ENCODE measurements at regions not wholly inside any gene's neighbourhood (a gene's known extent, or its start where the extent isn't known, plus 50 kb on each side); places are given as distances from the start of the nearest gene placed in this dataset.

DNA sequence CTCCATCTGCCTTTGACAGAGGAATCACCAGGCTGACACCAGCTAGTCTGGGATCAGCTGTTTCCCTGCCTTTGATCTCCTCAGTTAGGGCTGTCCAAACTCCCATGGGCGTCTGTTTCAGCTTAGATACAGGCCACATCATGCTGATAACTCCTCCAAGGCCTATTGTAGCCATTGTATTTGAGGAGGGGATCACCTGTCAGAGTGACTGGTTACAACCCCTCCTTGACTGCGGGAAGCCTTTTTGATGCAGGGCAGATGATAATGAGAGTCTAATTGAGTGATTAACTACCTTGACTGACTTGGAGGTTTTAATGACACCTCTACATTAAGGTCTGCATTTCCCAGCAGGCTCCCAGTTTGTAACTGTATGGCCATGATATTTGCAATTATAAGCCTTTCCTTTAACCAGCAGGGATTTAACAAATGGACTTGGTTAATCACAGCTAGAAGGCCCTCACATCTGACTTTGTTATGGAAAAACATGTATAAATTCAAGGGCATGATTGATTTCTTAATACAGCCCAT is 863.5 kb downstream of the KCNJ2 start:
- Histone ChIP-seq H3F3A (ENCODE audit: insufficient read depth) (no peaks in the 10 kb centered on the region), H3K9me3 (ENCODE audit: insufficient read depth, low read length) (no peaks in the 10 kb centered on the region), H3K79me2 (ENCODE audit: insufficient read depth, low read length) (no peaks in the 10 kb centered on the region), H4K20me1 (ENCODE audit: low read depth, low read length) (no peaks in the 10 kb centered on the region), H2AFZ (ENCODE audit: low read depth, low read length, severe bottlenecking) (no peak overlapping the region), H3K4me3 (ENCODE audit: insufficient read depth, low read length, poor library complexity, severe bottlenecking) (no peak overlapping the region), H3K27me3 (ENCODE audit: low read length) (no peaks in the 10 kb centered on the region), H3K4me2 (ENCODE audit: low read depth, low read length, poor library complexity, severe bottlenecking) (no peak overlapping the region), H3K36me3 (ENCODE audit: low read length) (no peaks in the 10 kb centered on the region), H3K9ac (ENCODE audit: low read length) (no peak overlapping the region), H3K9me2 (replicated peaks; ENCODE audit: insufficient read depth, low read length) (no peaks in the 10 kb centered on the region), H3K27ac (ENCODE audit: low read depth, low read length) (no peak overlapping the region)
- TF ChIP-seq, protein P1, sequence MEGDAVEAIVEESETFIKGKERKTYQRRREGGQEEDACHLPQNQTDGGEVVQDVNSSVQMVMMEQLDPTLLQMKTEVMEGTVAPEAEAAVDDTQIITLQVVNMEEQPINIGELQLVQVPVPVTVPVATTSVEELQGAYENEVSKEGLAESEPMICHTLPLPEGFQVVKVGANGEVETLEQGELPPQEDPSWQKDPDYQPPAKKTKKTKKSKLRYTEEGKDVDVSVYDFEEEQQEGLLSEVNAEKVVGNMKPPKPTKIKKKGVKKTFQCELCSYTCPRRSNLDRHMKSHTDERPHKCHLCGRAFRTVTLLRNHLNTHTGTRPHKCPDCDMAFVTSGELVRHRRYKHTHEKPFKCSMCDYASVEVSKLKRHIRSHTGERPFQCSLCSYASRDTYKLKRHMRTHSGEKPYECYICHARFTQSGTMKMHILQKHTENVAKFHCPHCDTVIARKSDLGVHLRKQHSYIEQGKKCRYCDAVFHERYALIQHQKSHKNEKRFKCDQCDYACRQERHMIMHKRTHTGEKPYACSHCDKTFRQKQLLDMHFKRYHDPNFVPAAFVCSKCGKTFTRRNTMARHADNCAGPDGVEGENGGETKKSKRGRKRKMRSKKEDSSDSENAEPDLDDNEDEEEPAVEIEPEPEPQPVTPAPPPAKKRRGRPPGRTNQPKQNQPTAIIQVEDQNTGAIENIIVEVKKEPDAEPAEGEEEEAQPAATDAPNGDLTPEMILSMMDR (IDR thresholded peaks at IDR 0.05; ENCODE audit: insufficient read depth, low read length, poor library complexity, severe bottlenecking) = no peak
- TF ChIP-seq EZH2phosphoT487 (conservative IDR thresholded peaks at IDR 0.05; ENCODE audit: low read length) = no peak

DNA sequence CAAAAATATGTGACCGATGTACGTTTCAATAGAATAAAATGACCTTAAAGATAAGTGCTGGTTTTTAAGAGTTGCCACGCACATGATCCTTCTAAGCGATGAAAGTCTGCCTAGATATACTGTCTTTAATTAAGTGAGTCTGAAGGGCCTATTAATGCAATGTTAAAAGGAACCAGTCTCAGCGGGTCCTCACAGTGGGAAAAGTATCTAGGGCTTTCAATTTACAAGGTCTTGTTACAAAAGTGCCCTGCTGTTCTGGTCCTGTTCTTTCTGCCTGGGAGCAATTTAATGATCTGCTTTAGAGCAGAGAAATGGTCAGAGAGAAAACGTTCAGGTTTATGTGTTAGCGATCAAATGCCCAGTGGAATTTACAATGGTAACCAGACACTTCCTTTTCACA is 864.0 kb downstream of the KCNJ2 start:
- Histone ChIP-seq H3K79me2 (ENCODE audit: insufficient read depth, low read length) (no peaks in the 10 kb centered on the region), H3K9ac (ENCODE audit: low read length) (no peak overlapping the region), H3K9me3 (ENCODE audit: insufficient read depth, low read length) (no peaks in the 10 kb centered on the region), H3F3A (ENCODE audit: insufficient read depth) (no peaks in the 10 kb centered on the region), H3K36me3 (ENCODE audit: low read length) (no peaks in the 10 kb centered on the region), H4K20me1 (ENCODE audit: low read depth, low read length) (no peaks in the 10 kb centered on the region), H2AFZ (ENCODE audit: low read depth, low read length, severe bottlenecking) (no peak overlapping the region), H3K27ac (ENCODE audit: low read depth, low read length) (no peak overlapping the region), H3K4me3 (ENCODE audit: insufficient read depth, low read length, poor library complexity, severe bottlenecking) (no peak overlapping the region), H3K9me2 (replicated peaks; ENCODE audit: insufficient read depth, low read length) (no peaks in the 10 kb centered on the region), H3K27me3 (ENCODE audit: low read length) (no peaks in the 10 kb centered on the region), H3K4me2 (ENCODE audit: low read depth, low read length, poor library complexity, severe bottlenecking) (no peak overlapping the region)
- TF ChIP-seq, protein P1 (IDR thresholded peaks at IDR 0.05; ENCODE audit: insufficient read depth, low read length, poor library complexity, severe bottlenecking) = no peak
- no peak for TF ChIP-seq EZH2phosphoT487 (conservative IDR thresholded peaks at IDR 0.05; ENCODE audit: low read length)

DNA sequence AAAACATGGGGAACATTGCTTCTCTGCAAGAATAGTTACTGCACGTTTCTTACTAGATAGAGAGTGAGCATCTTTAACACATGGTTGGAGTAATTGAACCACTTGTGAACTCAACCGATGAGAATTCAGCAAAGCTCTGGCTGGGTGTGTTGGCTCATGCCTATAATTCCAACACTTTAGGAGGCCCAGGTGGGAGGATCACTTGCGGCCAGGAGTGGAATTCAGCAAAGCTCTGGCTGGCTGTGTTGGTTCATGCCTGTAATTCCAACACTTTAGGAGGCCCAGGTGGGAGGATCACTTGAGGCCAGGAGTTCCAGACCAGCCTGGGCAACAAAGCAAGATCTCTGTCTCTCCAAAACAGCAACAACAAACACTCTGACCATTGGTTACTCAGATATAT is 865.9 kb downstream of the KCNJ2 start:
- no peaks in the 10 kb centered on the region for H3K9me2 ChIP-seq (replicated peaks; ENCODE audit: insufficient read depth, low read length)
- no peak overlapping the region for H3K9ac ChIP-seq (ENCODE audit: low read length)
- H3K36me3 ChIP-seq (ENCODE audit: low read length) = no peaks in the 10 kb centered on the region
- no peaks in the 10 kb centered on the region for H4K20me1 ChIP-seq (ENCODE audit: low read depth, low read length)
- no peak overlapping the region for H3K27ac ChIP-seq (ENCODE audit: low read depth, low read length)
- H3K79me2 ChIP-seq (ENCODE audit: insufficient read depth, low read length) = no peaks in the 10 kb centered on the region
- H3F3A ChIP-seq (ENCODE audit: insufficient read depth) = no peaks in the 10 kb centered on the region
- no peak for TF ChIP-seq EZH2phosphoT487 (conservative IDR thresholded peaks at IDR 0.05; ENCODE audit: low read length)
- TF ChIP-seq, protein P1 (IDR thresholded peaks at IDR 0.05; ENCODE audit: insufficient read depth, low read length, poor library complexity, severe bottlenecking) = no peak
- H3K4me2 ChIP-seq (ENCODE audit: low read depth, low read length, poor library complexity, severe bottlenecking) = no peak overlapping the region
- no peaks in the 10 kb centered on the region for H3K9me3 ChIP-seq (ENCODE audit: insufficient read depth, low read length)
- H2AFZ ChIP-seq (ENCODE audit: low read depth, low read length, severe bottlenecking) = no peak overlapping the region
- H3K27me3 ChIP-seq (ENCODE audit: low read length) = no peaks in the 10 kb centered on the region
- H3K4me3 ChIP-seq (ENCODE audit: insufficient read depth, low read length, poor library complexity, severe bottlenecking) = no peak overlapping the region
